ENCODE measurements at regions not wholly inside any gene's neighbourhood (a gene's known extent, or its start where the extent isn't known, plus 50 kb on each side); places are given as distances from the start of the nearest gene placed in this dataset.
"Not testable (repeated sequence)": the region's sequence is repeated elsewhere in the genome, so short reads cannot be mapped to it uniquely, and the experiment has no call there.

DNA sequence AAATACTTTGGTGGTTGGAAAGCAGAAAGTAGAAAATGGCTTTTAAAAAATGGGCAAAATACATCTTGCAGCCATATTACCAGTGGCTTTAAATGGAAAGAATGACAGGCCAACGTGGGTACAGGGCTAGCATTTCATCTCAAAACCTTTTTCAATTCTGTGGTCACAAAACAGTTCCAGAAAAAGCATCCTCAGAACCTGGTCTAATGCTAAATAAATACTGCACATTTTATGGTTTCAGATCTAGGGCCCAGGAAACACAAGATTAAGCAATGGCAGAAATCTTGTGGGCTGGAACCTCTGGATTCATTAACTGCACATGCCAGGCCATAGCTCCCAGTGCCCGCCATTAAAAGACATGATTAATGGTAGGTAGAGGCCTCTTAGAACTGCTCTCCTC is 470.2 kb upstream of the RASGRP1 start:
- DNase-seq, result no peak

DNA sequence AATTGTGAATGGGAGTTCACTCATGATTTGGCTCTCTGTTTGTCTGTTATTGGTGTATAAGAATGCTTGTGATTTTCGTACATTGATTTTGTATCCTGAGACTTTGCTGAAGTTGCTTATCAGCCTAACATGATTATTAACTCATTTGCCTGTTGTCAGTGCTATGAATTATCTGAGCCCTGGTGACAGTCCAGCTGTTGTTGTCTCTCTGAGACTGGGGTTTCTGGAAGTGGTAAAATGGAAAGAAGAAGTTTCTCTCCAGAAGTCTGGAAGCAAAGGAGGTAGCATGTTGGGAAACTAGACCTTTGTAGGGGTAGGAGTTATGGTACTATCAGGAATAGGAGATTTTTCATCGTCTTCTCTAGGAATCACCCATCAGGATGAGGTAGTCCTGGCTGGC is 473.0 kb upstream of the RASGRP1 start:
- DNase-seq, result not testable (repeated sequence)

DNA sequence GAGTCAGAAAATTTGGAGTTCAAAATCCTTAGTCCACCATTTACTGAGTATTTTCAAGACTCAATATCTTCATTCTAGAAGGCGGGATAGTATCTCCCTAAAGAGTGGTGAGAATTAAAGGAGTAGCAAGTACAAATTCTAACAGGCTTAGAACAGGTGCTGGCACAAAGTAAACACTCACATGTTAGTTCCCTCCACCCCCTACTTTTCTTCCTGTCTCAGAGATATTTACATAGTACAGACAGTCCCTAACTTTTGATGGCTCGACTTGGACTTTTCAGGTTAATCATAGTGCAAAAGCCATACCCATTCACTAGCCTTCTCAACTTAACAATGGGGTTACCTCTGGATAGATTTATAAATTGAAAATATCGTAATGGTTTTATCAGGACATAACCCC is 476.2 kb upstream of the RASGRP1 start:
- no peak for DNase-seq

DNA sequence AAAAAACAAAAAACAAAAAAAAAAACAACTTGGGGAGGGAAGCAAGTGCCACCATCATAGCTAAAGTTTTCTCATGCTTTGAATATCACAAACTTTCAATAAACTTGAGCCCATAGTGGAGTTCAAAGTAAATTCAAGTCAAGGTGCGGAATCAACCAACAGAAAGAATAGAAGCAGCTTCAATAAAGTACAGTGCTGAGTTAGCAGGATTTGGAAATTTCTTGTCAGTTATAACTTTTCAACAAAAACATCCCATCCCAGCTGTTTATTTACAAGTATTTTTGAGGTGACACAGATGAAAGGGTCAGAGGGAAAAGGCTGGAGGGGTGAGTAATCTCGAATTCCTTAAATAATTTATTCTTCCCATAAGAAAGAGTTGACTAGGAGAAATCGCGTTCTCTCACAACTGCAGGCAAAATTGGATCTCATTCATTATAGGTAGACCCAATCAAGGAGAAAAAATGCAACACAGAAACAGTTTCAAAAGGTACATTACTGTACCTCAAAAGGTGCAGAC is 477.4 kb upstream of the RASGRP1 start:
- DNase-seq, result no peak

DNA sequence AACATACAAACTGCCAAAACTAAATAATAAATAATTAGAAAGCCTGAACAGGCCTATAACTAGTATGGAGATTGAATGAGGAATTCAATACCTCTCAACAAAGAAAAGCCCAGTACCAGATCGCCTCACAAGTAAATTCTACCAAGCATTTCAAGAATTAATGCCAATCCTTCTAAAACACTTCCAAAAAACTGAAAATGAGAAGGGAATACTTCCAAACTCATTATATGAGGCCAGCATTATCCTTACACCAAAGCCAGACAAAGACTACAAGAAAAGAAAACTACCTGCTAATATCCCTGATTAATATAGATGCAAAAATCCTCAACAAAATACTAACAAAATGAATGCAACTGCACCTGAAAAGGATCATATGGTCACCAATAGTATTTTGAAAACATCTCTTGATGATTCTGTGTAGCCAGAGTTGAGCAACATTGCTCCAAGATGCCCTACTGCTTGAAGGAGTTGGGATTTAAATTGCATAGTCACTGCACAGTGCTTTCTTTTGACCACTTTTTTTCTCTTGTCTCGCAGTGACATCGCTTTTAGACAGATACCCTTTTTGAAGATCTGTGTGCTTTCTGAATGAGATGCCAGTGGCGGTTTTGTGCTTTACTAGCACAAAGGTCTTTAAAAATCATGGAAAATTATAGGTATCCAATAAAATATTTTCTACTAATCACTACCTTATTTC is 487.2 kb upstream of the RASGRP1 start:
- no peak for DNase-seq

DNA sequence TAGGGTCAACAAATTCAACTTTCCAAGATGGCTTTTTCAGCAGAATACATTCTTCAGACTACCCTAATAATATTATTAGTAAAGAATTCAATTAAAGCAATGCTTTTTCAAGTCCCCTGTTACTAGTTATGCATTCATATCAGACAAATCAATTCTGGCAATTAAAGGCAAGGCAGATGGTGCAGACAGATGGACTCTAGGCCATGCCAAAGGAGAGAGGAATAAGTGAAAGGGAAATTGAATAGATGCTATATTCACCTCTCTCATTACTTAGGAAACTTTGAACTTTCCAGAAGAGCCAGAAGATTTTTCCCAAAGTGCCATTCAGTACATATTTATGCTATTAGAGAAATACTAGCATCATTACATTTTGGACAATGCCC is 487.7 kb upstream of the RASGRP1 start:
- DNase-seq, result no peak

DNA sequence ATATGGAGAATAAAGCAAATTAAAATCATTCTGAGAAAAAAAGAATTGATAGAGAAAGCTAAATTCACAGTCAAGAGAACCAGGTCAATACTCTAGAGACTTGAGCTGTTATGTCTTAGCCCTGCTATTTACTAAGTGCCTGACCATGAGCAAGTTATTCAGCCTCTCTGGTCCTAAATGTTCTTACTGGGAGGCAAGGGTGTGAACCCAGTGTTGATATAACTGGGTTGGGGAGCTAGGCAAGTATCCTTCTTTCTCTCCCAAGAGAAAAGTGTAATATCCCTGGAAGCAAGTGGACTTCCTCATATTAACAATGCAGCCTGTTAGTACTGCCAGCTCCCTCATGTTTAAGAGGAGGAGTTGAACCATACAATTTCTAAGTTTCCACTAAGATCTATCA is 488.9 kb upstream of the RASGRP1 start:
- DNase-seq, result no peak

GRCh38 chr15:39054128-39054732 is 489.6 kb upstream of the RASGRP1 start:
- no peak for DNase-seq

- DNase-seq, result no peak
Observed at GRCh38 chr15:39056357-39056756, 491.7 kb upstream of the RASGRP1 start.

DNA sequence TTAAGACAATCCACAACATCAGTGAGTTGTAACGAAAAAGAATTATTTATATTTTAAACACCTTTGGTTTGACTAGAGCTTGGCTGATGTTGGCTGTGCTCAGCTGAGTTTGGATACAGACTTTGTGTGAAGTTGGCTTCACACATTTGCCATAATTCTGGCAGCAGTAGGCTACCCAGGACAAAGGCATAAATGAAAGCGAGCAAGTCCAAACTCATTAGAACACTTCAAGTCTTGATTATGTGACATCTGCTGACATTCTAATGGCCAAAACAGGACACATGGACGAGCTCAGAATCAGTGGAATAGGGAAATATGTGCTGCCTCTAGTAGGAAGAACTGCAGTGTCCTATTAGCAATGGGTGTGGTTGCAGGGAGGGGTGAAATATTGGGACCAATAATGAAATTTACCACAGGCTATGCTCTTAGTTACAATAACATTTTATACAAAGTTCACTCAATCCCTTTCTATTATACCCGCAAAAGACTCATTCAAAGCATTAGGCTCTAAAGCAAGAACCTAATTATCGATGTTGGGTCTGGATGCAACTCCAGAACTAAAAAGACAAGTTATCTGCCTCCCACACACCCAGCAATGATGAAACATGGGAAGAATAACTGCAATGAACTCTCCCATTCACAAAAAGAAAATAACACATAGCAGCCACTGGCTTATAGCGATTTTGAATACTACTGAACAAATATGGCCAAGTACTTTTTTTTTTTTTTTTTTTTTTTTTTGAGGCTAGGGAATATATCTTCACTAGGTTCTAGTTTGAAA is 493.9 kb upstream of the RASGRP1 start:
- DNase-seq, result no peak

GRCh38 chr15:39059917-39060316 is 495.3 kb upstream of the RASGRP1 start:
- no peak for DNase-seq

GRCh38 chr15:39061952-39062464 is 497.4 kb upstream of the RASGRP1 start:
- DNase-seq, result no peak

GRCh38 chr15:39066677-39067076 is 502.1 kb upstream of the RASGRP1 start:
- DNase-seq, result no peak

DNA sequence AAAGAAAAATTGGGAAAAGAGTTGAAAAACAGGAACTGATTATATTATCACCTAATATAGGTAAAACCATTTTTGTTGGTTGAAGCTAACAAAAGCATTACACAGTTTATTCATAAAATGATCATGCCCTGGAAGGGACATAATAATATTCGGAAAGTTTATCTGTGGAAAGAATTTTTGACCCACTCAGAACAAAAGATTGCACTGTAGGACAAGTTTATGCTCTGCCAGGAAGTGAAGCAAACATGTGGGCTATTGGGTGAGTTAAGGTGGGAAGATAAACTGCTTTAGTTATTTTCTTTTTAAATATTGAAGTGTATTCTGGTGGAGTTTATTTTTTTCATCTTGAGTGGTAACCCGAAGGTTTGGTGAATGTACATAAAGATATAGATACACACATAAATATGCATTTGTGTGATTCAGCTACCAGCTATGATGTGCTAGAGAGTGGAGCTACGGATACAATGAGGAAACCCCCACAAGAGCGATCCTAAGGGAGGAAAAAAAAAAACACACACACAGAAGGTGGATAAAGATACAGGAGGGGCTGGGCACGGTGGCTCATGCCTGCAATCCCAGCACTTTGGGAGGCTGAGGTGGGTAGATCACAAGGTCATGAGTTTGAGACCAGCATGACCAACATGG is 506.4 kb upstream of the THBS1 start:
- no peak for DNase-seq

GRCh38 chr15:39075311-39075710 is 505.6 kb upstream of the THBS1 start:
- no peak for DNase-seq

DNA sequence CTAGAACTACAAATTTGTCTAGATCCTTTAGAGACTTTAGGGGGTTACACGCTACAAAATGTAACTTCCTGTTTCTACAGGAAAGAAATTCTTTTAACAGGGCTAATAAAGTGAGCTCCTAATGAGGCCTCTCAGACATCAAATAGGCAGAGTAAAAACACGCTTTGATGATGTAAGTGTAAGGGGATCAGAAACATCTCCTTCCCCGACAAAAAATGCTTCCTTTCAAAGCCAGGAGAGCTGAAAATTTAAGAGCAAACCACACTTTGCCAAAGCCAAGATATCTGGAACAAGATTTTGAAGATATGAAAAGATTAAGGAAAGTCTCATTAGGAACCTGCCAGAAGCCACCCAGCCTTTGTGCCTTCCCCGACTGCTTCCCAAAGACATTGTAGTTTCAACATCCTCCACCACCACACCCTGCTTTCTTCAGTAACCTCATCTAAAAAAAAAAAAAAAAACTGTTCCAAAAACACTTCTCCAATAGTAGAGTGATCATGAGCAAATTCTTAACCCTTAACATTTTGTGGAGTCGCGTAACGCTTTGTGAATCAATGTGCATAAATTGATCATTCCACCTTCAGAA is 505.0 kb upstream of the THBS1 start:
- DNase-seq, result peak in 1 of 2 donors; percentile 42

GRCh38 chr15:39078026-39078425 is 502.9 kb upstream of the THBS1 start:
- no peak for DNase-seq

- DNase-seq, result no peak
Observed at GRCh38 chr15:39079296-39079847, 501.5 kb upstream of the THBS1 start.

DNA sequence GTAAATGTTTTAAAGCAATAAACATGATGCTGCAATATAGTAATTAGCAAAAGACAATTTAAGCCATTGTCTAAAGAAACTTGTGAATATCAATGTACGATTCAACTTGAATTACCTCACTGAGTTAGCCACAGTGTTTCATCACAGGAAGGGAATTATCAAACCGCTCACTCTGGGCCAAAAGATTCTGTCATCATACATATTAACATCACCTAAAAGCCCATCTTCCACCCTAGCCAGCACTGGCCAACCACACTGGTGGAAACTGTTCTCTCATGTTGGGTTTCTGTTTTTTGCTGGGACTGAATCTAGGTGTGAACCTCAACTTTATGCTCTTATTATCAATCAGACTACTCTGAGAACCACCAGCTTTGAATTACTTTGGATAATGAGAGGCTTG is 497.7 kb upstream of the THBS1 start:
- peak in 1 of 2 donors; percentile 50 for DNase-seq

- DNase-seq, result peak; percentile 67 to 79
Observed at GRCh38 chr15:39084674-39085530, 496.0 kb upstream of the THBS1 start.

DNA sequence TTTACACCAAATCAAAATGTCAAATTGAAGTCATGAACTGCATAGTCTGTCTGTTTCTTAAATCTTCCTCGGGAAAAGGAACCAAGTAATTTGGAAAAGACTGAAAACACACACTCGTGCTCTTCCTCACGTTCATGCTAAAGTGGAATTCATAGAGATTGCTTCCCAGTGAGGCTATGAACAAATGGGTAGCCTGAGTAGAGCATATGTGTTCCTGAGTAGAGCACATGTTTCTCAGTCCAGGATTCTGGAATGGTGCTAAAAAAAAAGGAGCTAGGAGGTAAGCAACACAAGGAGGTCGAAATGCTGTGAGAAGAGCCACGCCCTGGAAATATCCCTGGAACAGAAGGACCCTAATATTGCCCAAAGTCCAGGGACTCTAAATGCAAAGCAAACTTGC is 494.2 kb upstream of the THBS1 start:
- no peak for DNase-seq
